OCI-M1 (cell line): ENCODE measurements at regions not wholly inside any gene's neighbourhood (a gene's known extent, or its start where the extent isn't known, plus 50 kb on each side); places are given as distances from the start of the nearest gene placed in this dataset.
A peak's percentile ranks its signal among the peaks of the same experiment; 100 is the strongest.

Source experiments
- DNase-seq: peaks from one replicate; lab custom pipeline; 2025; lab: John Stamatoyannopoulos, UW

DNA sequence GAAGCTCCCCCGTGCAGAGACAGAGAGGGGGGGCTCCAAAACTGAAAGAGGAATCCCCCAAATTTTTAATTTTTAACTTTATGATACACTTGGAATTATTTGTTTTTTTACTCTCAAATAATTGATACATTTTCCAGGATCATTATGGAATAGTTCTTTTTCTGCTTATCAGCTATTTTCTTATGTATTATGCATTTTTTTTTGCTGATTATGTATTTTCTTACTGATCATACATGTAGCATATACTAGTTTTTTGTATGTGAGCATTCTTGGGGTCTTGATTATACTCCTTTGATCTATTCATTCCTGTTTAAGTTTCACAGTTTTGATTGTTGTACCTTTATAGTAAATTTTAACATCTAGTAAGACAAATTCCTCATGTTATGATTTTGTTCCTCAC is 55.5 kb upstream of the LDHB start:
- DNase-seq = no peak

GRCh38 chr12:21710958-21711775 is 53.5 kb upstream of the LDHB start:
- DNase-seq = peak; percentile 34
